ENCODE measurements at regions not wholly inside any gene's neighbourhood (a gene's known extent, or its start where the extent isn't known, plus 50 kb on each side); places are given as distances from the start of the nearest gene placed in this dataset.

DNA sequence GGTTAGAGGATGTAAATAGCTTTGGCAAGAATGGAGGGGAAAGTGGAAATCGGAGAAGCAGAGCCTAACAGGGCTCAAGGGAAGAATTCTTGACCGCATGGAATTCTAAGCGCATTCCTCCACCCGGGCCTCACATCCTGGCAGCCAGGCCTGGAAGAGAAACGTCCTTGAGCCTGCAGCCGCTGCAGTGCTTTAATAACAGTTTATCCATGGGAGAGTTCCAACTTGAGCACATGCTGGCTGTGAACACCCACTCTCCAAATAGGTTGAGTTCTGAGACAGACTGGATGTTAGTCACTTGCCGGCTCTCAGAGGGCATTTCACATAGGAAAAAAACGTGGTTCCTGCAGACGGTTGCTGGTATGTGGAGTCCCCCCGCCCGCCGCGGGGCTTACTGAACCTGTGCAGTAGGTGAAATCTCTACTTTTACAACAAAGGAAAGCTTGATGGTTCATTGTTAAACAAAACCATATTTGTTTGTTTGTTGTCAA, 61.4 kb upstream of the STEAP1B start:
- H3K4me1 ChIP-seq (ENCODE audit: control insufficient read depth in 4 of 4, insufficient read depth in 4 of 4, low read length in 3 of 4) = peaks cover 8 to 20% (median 16%) of the 10 kb centered on the region in 4 donors
- WGBS = 55% methylated on average over 13 of the region's 13 CpGs
- no peaks in the 10 kb centered on the region for H3K36me3 ChIP-seq (ENCODE audit: control insufficient read depth in 4 of 4, insufficient read depth in 3 of 4, low read depth in 1 of 4, low read length in 3 of 4)
- no peak overlapping the region for H3K9ac ChIP-seq (ENCODE audit: low read depth in 1 of 2, low read length in 2 of 2)
- DNase-seq (ENCODE audit: low spot score) = no peak
- TF ChIP-seq NR2F2 (IDR thresholded peaks at IDR 0.05) (peak; percentile 34), RAD21 (IDR thresholded peaks at IDR 0.05) (peak; percentile 19 to 45), HNF4G (IDR thresholded peaks at IDR 0.05) (no peak), TAF1 (conservative IDR thresholded peaks at IDR 0.05) (no peak)
- TF ChIP-seq, protein P1, sequence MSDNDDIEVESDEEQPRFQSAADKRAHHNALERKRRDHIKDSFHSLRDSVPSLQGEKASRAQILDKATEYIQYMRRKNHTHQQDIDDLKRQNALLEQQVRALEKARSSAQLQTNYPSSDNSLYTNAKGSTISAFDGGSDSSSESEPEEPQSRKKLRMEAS (IDR thresholded peaks at IDR 0.05) = peak; percentile 20
- peaks cover 0 to 2% (median 0%) of the 10 kb centered on the region in 4 donors for H3K27me3 ChIP-seq (ENCODE audit: control insufficient read depth in 4 of 4, insufficient read depth in 4 of 4, low read length in 3 of 4)
- H3K4me3 ChIP-seq (ENCODE audit: low read depth in 1 of 3, low read length in 3 of 3) = no peak overlapping the region
- H3K27ac ChIP-seq (ENCODE audit: low read depth in 1 of 2, low read length in 2 of 2) = no peak overlapping the region
- H3K9me3 ChIP-seq (ENCODE audit: control insufficient read depth in 4 of 4, low read length in 3 of 4) = no peaks in the 10 kb centered on the region

DNA sequence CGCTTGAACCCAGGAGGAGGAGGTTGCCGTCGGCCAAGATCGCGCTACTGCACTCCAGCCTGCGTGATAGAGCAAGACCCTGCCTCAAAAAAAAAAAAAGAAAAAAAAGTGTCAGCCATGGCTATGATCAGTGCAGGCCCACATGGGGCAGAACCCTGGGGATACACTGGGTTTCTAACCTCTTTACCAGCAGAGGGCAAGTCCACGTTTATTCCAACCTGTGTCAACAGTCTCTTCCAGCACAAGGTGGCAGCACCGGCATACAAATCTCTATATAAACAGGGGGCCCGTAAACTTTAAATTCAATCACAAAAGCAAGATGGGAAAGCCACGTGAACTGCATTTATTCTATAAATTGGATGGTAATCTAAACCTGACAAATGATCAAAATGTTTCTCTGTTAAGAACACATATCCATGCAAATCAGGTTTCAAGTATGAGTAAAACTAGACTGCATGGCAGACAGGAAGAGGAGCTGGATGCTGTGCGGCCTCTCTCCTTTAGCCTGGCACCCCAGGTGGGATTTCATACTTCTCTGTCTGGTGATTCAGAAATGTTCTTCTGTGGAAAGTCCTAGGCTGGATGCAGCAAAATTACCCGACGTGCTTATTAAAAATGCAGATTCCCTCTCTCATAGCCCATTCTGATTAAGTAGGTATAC, 60.0 kb upstream of the STEAP1B start:
- Histone ChIP-seq H3K36me3 (ENCODE audit: control insufficient read depth in 4 of 4, insufficient read depth in 3 of 4, low read depth in 1 of 4, low read length in 3 of 4) (no peaks in the 10 kb centered on the region), H3K9ac (ENCODE audit: low read depth in 1 of 2, low read length in 2 of 2) (no peak overlapping the region), H3K4me3 (ENCODE audit: low read depth in 1 of 3, low read length in 3 of 3) (no peak overlapping the region), H3K9me3 (ENCODE audit: control insufficient read depth in 4 of 4, low read length in 3 of 4) (no peaks in the 10 kb centered on the region), H3K27me3 (ENCODE audit: control insufficient read depth in 4 of 4, insufficient read depth in 4 of 4, low read length in 3 of 4) (peaks cover 0 to 2% (median 0%) of the 10 kb centered on the region in 4 donors), H3K27ac (ENCODE audit: low read depth in 1 of 2, low read length in 2 of 2) (no peak overlapping the region), H3K4me1 (ENCODE audit: control insufficient read depth in 4 of 4, insufficient read depth in 4 of 4, low read length in 3 of 4) (peaks cover 1 to 10% (median 5%) of the 10 kb centered on the region in 4 donors)
- DNase-seq (ENCODE audit: low spot score) = peak; percentile 50
- 38% methylated on average over 13 of the region's 13 CpGs for WGBS
- TF ChIP-seq JUND (IDR thresholded peaks at IDR 0.05) (no peak), RAD21 (IDR thresholded peaks at IDR 0.05) (peak; percentile 94 to 96), FOXA2 (IDR thresholded peaks at IDR 0.05) (peak; percentile 58), TAF1 (conservative IDR thresholded peaks at IDR 0.05) (no peak), FOXA1 (IDR thresholded peaks at IDR 0.05) (peak; percentile 32), NR2F2 (IDR thresholded peaks at IDR 0.05) (no peak), EGR1 (IDR thresholded peaks at IDR 0.05; ENCODE audit: low read depth in 2 of 2) (no peak), HNF4A (conservative IDR thresholded peaks at IDR 0.05) (peak in 1 of 2 donors; percentile 18)
- TF ChIP-seq, protein P2, sequence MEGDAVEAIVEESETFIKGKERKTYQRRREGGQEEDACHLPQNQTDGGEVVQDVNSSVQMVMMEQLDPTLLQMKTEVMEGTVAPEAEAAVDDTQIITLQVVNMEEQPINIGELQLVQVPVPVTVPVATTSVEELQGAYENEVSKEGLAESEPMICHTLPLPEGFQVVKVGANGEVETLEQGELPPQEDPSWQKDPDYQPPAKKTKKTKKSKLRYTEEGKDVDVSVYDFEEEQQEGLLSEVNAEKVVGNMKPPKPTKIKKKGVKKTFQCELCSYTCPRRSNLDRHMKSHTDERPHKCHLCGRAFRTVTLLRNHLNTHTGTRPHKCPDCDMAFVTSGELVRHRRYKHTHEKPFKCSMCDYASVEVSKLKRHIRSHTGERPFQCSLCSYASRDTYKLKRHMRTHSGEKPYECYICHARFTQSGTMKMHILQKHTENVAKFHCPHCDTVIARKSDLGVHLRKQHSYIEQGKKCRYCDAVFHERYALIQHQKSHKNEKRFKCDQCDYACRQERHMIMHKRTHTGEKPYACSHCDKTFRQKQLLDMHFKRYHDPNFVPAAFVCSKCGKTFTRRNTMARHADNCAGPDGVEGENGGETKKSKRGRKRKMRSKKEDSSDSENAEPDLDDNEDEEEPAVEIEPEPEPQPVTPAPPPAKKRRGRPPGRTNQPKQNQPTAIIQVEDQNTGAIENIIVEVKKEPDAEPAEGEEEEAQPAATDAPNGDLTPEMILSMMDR (IDR thresholded peaks at IDR 0.05; ENCODE audit: low read depth, low read length, missing input control) = peak; percentile 95

DNA sequence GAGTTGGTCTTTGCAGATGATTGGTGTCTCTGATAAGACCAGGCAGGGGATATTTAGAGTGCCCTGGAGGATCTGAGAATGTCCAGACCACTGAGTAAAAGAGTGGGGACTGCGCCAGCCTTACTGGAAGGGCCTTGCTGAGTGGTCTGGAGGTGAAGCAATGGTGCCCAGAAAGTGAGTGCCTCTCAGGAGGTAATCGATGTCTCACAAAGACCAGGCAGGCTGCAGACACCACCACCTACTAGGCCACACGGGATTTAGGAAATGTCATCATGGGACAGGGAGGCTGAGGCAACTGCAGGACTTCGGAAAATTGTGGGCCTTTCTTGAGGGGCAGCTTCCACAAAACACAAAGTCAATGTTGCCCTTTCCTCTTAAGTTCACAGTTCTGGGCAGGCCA, 57.2 kb upstream of the STEAP1B start:
- no peak overlapping the region for H3K27ac ChIP-seq (ENCODE audit: low read depth in 1 of 2, low read length in 2 of 2)
- no peaks in the 10 kb centered on the region for H3K36me3 ChIP-seq (ENCODE audit: control insufficient read depth in 4 of 4, insufficient read depth in 3 of 4, low read depth in 1 of 4, low read length in 3 of 4)
- no peak for TF ChIP-seq SP1 (IDR thresholded peaks at IDR 0.05)
- H3K4me1 ChIP-seq (ENCODE audit: control insufficient read depth in 4 of 4, insufficient read depth in 4 of 4, low read length in 3 of 4) = no peaks in the 10 kb centered on the region
- peaks cover 0 to 2% (median 0%) of the 10 kb centered on the region in 4 donors for H3K27me3 ChIP-seq (ENCODE audit: control insufficient read depth in 4 of 4, insufficient read depth in 4 of 4, low read length in 3 of 4)
- WGBS = 90% methylated on average over 4 of the region's 4 CpGs
- H3K9ac ChIP-seq (ENCODE audit: low read depth in 1 of 2, low read length in 2 of 2) = no peak overlapping the region
- no peaks in the 10 kb centered on the region for H3K9me3 ChIP-seq (ENCODE audit: control insufficient read depth in 4 of 4, low read length in 3 of 4)
- no peak overlapping the region for H3K4me3 ChIP-seq (ENCODE audit: low read depth in 1 of 3, low read length in 3 of 3)
- DNase-seq (ENCODE audit: low spot score) = no peak

DNA sequence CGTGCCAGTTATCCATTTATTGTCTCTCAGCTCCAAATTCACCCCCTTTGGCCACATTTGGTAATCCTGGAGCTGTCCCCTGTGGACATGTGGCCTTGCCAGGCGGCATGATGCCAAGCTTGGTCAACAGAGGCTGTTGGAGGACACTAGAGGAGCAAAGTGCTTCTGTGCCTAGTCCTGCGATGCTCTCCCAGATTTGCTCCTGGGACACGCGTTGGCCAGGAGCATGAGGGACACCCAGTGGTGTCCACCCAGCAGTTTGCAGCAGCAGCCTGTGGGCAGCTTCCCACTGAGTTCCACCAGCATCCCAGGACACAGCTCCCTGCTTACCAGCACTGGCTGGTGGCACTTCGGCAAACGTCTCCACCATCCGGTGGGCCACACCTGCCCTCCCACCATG, 55.5 kb upstream of the STEAP1B start:
- Histone ChIP-seq H3K36me3 (ENCODE audit: control insufficient read depth in 4 of 4, insufficient read depth in 3 of 4, low read depth in 1 of 4, low read length in 3 of 4) (no peaks in the 10 kb centered on the region), H3K9ac (ENCODE audit: low read depth in 1 of 2, low read length in 2 of 2) (no peak overlapping the region), H3K9me3 (ENCODE audit: control insufficient read depth in 4 of 4, low read length in 3 of 4) (no peaks in the 10 kb centered on the region), H3K4me1 (ENCODE audit: control insufficient read depth in 4 of 4, insufficient read depth in 4 of 4, low read length in 3 of 4) (no peaks in the 10 kb centered on the region), H3K27ac (ENCODE audit: low read depth in 1 of 2, low read length in 2 of 2) (no peak overlapping the region), H3K27me3 (ENCODE audit: control insufficient read depth in 4 of 4, insufficient read depth in 4 of 4, low read length in 3 of 4) (peaks cover 0 to 9% (median 0%) of the 10 kb centered on the region in 4 donors), H3K4me3 (ENCODE audit: low read depth in 1 of 3, low read length in 3 of 3) (no peak overlapping the region)
- no peak for DNase-seq (ENCODE audit: low spot score)
- 73% methylated on average over 8 of the region's 8 CpGs for WGBS
- TF ChIP-seq, protein P3, sequence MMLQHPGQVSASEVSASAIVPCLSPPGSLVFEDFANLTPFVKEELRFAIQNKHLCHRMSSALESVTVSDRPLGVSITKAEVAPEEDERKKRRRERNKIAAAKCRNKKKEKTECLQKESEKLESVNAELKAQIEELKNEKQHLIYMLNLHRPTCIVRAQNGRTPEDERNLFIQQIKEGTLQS (IDR thresholded peaks at IDR 0.05) = no peak
- no peak for TF ChIP-seq FOXA1 (IDR thresholded peaks at IDR 0.05)
- no peak for TF ChIP-seq GABPA (IDR thresholded peaks at IDR 0.05 in 1 of 2, conservative IDR thresholded peaks at IDR 0.05 in 1 of 2)
- TF ChIP-seq RXRA (IDR thresholded peaks at IDR 0.05) = no peak
- no peak for TF ChIP-seq HNF4A (conservative IDR thresholded peaks at IDR 0.05)
- TF ChIP-seq, protein P2 (IDR thresholded peaks at IDR 0.05; ENCODE audit: low read depth, low read length, missing input control) = no peak
- TF ChIP-seq TAF1 (conservative IDR thresholded peaks at IDR 0.05) = no peak
- no peak for TF ChIP-seq SP1 (IDR thresholded peaks at IDR 0.05)
- no peak for TF ChIP-seq NR2F2 (IDR thresholded peaks at IDR 0.05)
- TF ChIP-seq JUND (IDR thresholded peaks at IDR 0.05) = no peak
- TF ChIP-seq, protein P1 (IDR thresholded peaks at IDR 0.05) = no peak
- TF ChIP-seq FOXA2 (IDR thresholded peaks at IDR 0.05) = no peak
- no peak for TF ChIP-seq YY1 (IDR thresholded peaks at IDR 0.05)

Data from liver (tissue), 8 donors.